ENCODE measurements at regions not wholly inside any gene's neighbourhood (a gene's known extent, or its start where the extent isn't known, plus 50 kb on each side); places are given as distances from the start of the nearest gene placed in this dataset.

GRCh38 chr16:9203956-9204355 lies 112.5 kb downstream of the HAPSTR1 start:
- TF ChIP-seq CTCF (IDR thresholded peaks at IDR 0.05): no peak
- Histone ChIP-seq H3K27me3 (no peaks in the 10 kb centered on the region), H3K36me3 (no peaks in the 10 kb centered on the region), H3K4me3 (no peak overlapping the region), H3K4me1 (no peaks in the 10 kb centered on the region), H3K27ac (no peak overlapping the region), H3K9me3 (no peaks in the 10 kb centered on the region)
- DNase-seq (ENCODE audit: low spot score): no peak

GRCh38 chr16:9205661-9206060 lies 114.2 kb downstream of the HAPSTR1 start:
- no peak for DNase-seq (ENCODE audit: low spot score)
- Histone ChIP-seq H3K27ac (no peak overlapping the region), H3K9me3 (no peaks in the 10 kb centered on the region), H3K4me1 (no peaks in the 10 kb centered on the region), H3K27me3 (no peaks in the 10 kb centered on the region), H3K36me3 (no peaks in the 10 kb centered on the region), H3K4me3 (no peak overlapping the region)
- no peak for TF ChIP-seq CTCF (IDR thresholded peaks at IDR 0.05)

- H3K9me3 ChIP-seq: no peaks in the 10 kb centered on the region
- H3K36me3 ChIP-seq: no peaks in the 10 kb centered on the region
- TF ChIP-seq CTCF (IDR thresholded peaks at IDR 0.05): no peak
- no peak for DNase-seq (ENCODE audit: low spot score)
- H3K27me3 ChIP-seq: no peaks in the 10 kb centered on the region
- no peak overlapping the region for H3K27ac ChIP-seq
- H3K4me3 ChIP-seq: no peak overlapping the region
- H3K4me1 ChIP-seq: no peaks in the 10 kb centered on the region
These were observed 114.7 kb downstream of the HAPSTR1 start for GRCh38 chr16:9206156-9206555.

GRCh38 chr16:9212621-9213020 lies 121.2 kb downstream of the HAPSTR1 start:
- Histone ChIP-seq H3K4me1 (no peaks in the 10 kb centered on the region), H3K9me3 (no peaks in the 10 kb centered on the region), H3K27ac (no peak overlapping the region), H3K4me3 (no peak overlapping the region), H3K36me3 (no peaks in the 10 kb centered on the region), H3K27me3 (no peaks in the 10 kb centered on the region)
- no peak for DNase-seq (ENCODE audit: low spot score)
- TF ChIP-seq CTCF (IDR thresholded peaks at IDR 0.05): no peak

GRCh38 chr16:9219813-9220212 lies 128.4 kb downstream of the HAPSTR1 start:
- no peak for TF ChIP-seq CTCF (IDR thresholded peaks at IDR 0.05)

GRCh38 chr16:9225527-9226316 lies 134.3 kb downstream of the HAPSTR1 start:
- Histone ChIP-seq H3K4me1 (no peaks in the 10 kb centered on the region), H3K4me3 (no peak overlapping the region), H3K27ac (no peak overlapping the region), H3K9me3 (no peaks in the 10 kb centered on the region), H3K36me3 (no peaks in the 10 kb centered on the region), H3K27me3 (no peaks in the 10 kb centered on the region)
- no peak for DNase-seq (ENCODE audit: low spot score)
- no peak for TF ChIP-seq CTCF (IDR thresholded peaks at IDR 0.05)

More at GRCh38 chr16:9219813-9220212, 128.4 kb downstream of the HAPSTR1 start:
- no peaks in the 10 kb centered on the region for H3K4me1 ChIP-seq
- H3K4me3 ChIP-seq: no peak overlapping the region
- H3K27ac ChIP-seq: no peak overlapping the region
- H3K36me3 ChIP-seq: no peaks in the 10 kb centered on the region
- no peak for DNase-seq (ENCODE audit: low spot score)
- H3K9me3 ChIP-seq: no peaks in the 10 kb centered on the region
- H3K27me3 ChIP-seq: no peaks in the 10 kb centered on the region

Measured in right atrium auricular region (tissue), 2 donors.